HCT116 (cell line): ENCODE measurements at regions not wholly inside any gene's neighbourhood (a gene's known extent, or its start where the extent isn't known, plus 50 kb on each side); places are given as distances from the start of the nearest gene placed in this dataset.

Experiments used
- ATAC-seq: fragments of 200-7000 bp; cut with Tn5 transposase; 2 replicates; pipeline ENCODE4 v1.9.1; 2020; ENCODE audit warnings: mild to moderate bottlenecking, moderate library complexity
- BruUV-seq: library from RNA; stranded (reverse); fragments of 400-500 nt; replicated peaks from 2 replicates; lab custom pipeline; 2021; lab: Mats Ljungman, UMichigan
- CTCF ChIA-PET: fragments of 300-600 bp; sonication (Branson Sonifier 250); formaldehyde crosslinking; loops from one replicate; lab custom pipeline; 2021; ENCODE audit warnings: antibody characterized with exemption; lab: Charles Lee
- POLR2A ChIA-PET: fragments of 300-600, 350-600 bp; sonication (Branson Sonifier 250); formaldehyde crosslinking; loops from one replicate; lab custom pipeline; 2021; ENCODE audit warnings: antibody characterized with exemption; lab: Charles Lee
- RAD21 ChIA-PET, 2 experiments: fragments of 300-600 bp; sonication (Branson Sonifier 250); formaldehyde crosslinking; loops; one replicate each; lab custom pipeline; 2023; ENCODE audit warnings: low total read pairs in 2 of 2; ENCODE audit not compliant: uncharacterized antibody in 2 of 2, unreplicated experiment in 2 of 2, low non-redundant PET in 1 of 2; lab: Charles Lee
- DNase-seq: peaks from one replicate; pipeline ENCODE4 v3.0.0-alpha.2; 2010; ENCODE audit warnings: low read depth, low spot score
- H2AFZ ChIP-seq: fragments of 200-600 bp; shearing (Covaris generic), sonication (generic); 2 replicates; pipeline ENCODE4 v1.6.1; 2017; ENCODE audit warnings: low read depth, mixed run types, mixed read lengths, antibody characterized with exemption, low read length; ENCODE audit not compliant: poor library complexity, severe bottlenecking
- H3K27ac ChIP-seq: 2 replicates; pipeline ENCODE4 v1.5.1; 2012; ENCODE audit warnings: low read depth, low read length
- H3K27me3 ChIP-seq: fragments of 200-600 bp; sonication (generic); 2 replicates; pipeline ENCODE4 v1.6.1; 2016; ENCODE audit warnings: mixed run types, low read length, mixed read lengths; ENCODE audit not compliant: insufficient read depth
- H3K36me3 ChIP-seq, 2 experiments: fragments of 200-500 bp in 1 of 2; fragments of 200-600 bp in 1 of 2; sonication (Bioruptor generic) in 1 of 2; sonication (generic) in 1 of 2; 2 replicates each; pipeline versions ENCODE4 v1.5.1 to v1.6.1; 2014 to 2016; ENCODE audit warnings: low read length in 2 of 2, inconsistent platforms in 1 of 2, mixed read lengths in 1 of 2, mixed run types in 1 of 2; ENCODE audit not compliant: insufficient read depth in 2 of 2, control insufficient read depth in 1 of 2
- H3K4me1 ChIP-seq, 2 experiments: fragments of 200-600 bp in 1 of 2; sonication (generic) in 1 of 2; 2 replicates each; pipeline versions ENCODE4 v1.5.1 to v1.6.1; 2012 to 2017; ENCODE audit warnings: low read length in 2 of 2, inconsistent platforms in 1 of 2, mild to moderate bottlenecking in 1 of 2, mixed read lengths in 1 of 2, mixed run types in 1 of 2, moderate library complexity in 1 of 2; ENCODE audit not compliant: insufficient read depth in 2 of 2, control insufficient read depth in 1 of 2
- H3K4me2 ChIP-seq: fragments of 200-600 bp; sonication (generic); 2 replicates; pipeline ENCODE4 v1.6.1; 2017; ENCODE audit warnings: mixed run types, low read length, mixed read lengths
- H3K4me3 ChIP-seq, 2 experiments: fragments of 200-600 bp in 1 of 2; sonication (generic) in 1 of 2; replicated peaks in 1 of 2; 2 replicates each; pipeline ENCODE4 v1.5.1; 2011 to 2016; ENCODE audit warnings: low read length in 2 of 2, control low read depth in 1 of 2, low read depth in 1 of 2, mild to moderate bottlenecking in 1 of 2, mixed read lengths in 1 of 2, mixed run types in 1 of 2
- H3K79me2 ChIP-seq: fragments of 200-600 bp; sonication (generic); 2 replicates; pipeline ENCODE4 v1.6.1; 2017; ENCODE audit warnings: mild to moderate bottlenecking, mixed run types, low read length, moderate library complexity, mixed read lengths; ENCODE audit not compliant: insufficient read depth
- H3K9ac ChIP-seq: fragments of 200-600 bp; sonication (generic); 2 replicates; pipeline ENCODE4 v1.6.1; 2016; ENCODE audit warnings: low read length, mixed read lengths
- H3K9me2 ChIP-seq: fragments of 200-600 bp; sonication (generic), shearing (Covaris generic); 2 replicates; pipeline ENCODE4 v1.6.1; 2017; ENCODE audit warnings: mixed run types, mild to moderate bottlenecking, moderate library complexity; ENCODE audit not compliant: insufficient read depth
- H3K9me3 ChIP-seq, 2 experiments: fragments of 200-500 bp in 1 of 2; fragments of 200-600 bp in 1 of 2; sonication (Bioruptor generic) in 1 of 2; sonication (generic) in 1 of 2; 2 replicates each; pipeline ENCODE4 v1.6.1; 2014 to 2017; ENCODE audit warnings: low read length in 2 of 2, mixed read lengths in 2 of 2, inconsistent platforms in 1 of 2, low read depth in 1 of 2, mild to moderate bottlenecking in 1 of 2, mixed run types in 1 of 2, moderate library complexity in 1 of 2; ENCODE audit not compliant: control insufficient read depth in 1 of 2, insufficient read depth in 1 of 2
- H4K20me1 ChIP-seq: fragments of 200-600 bp; sonication (generic), shearing (Covaris generic); 2 replicates; pipeline ENCODE4 v1.6.1; 2017; ENCODE audit warnings: mixed run types, mild to moderate bottlenecking, moderate library complexity; ENCODE audit not compliant: insufficient read depth
- CBX3 ChIP-seq: IDR thresholded peaks from 2 replicates; pipeline ENCODE4 v1.6.1; 2012; ENCODE audit warnings: low read depth
- CEBPB ChIP-seq: IDR thresholded peaks from 2 replicates; pipeline ENCODE4 v1.6.1; 2012; ENCODE audit warnings: low read depth
- EGR1 ChIP-seq: IDR thresholded peaks from 2 replicates; pipeline ENCODE4 v1.6.1; 2012; ENCODE audit warnings: low read depth
- ELF1 ChIP-seq: IDR thresholded peaks from 2 replicates; pipeline ENCODE4 v1.6.1; 2012; ENCODE audit warnings: low read depth, borderline replicate concordance
- EZH2 ChIP-seq: fragments of 200-600 bp; sonication (generic); IDR thresholded peaks from 2 replicates; pipeline ENCODE4 v1.6.1; 2017; ENCODE audit warnings: antibody characterized with exemption, mixed run types
- EZH2phosphoT487 ChIP-seq: fragments of 200-600 bp; IDR thresholded peaks from 2 replicates; pipeline ENCODE4 v1.6.1; 2018; ENCODE audit warnings: antibody characterized with exemption, borderline replicate concordance
- JUND ChIP-seq: IDR thresholded peaks from 2 replicates; pipeline ENCODE4 v1.6.1; 2012
- POLR2A ChIP-seq: IDR thresholded peaks from 2 replicates; pipeline ENCODE4 v1.7.0; 2011; ENCODE audit warnings: borderline replicate concordance; ENCODE audit not compliant: insufficient read depth, insufficient read length; ENCODE audit errors: extremely low read depth
- RAD21 ChIP-seq: IDR thresholded peaks from 2 replicates; pipeline ENCODE4 v1.6.1; 2012; ENCODE audit warnings: low read depth, mild to moderate bottlenecking
- TCF7L2 ChIP-seq: IDR thresholded peaks from 2 replicates; pipeline ENCODE4 v1.7.0; 2011; ENCODE audit warnings: borderline replicate concordance, inconsistent platforms; ENCODE audit not compliant: insufficient read depth, insufficient read length; ENCODE audit errors: extremely low read depth
- YY1 ChIP-seq: IDR thresholded peaks from 2 replicates; pipeline ENCODE4 v1.6.1; 2011; ENCODE audit warnings: low read length, low read depth, moderate library complexity, mild to moderate bottlenecking; ENCODE audit not compliant: insufficient replicate concordance; ENCODE audit errors: extremely low read depth
- ZBTB33 ChIP-seq: IDR thresholded peaks from 2 replicates; pipeline ENCODE4 v1.6.1; 2011; ENCODE audit warnings: mild to moderate bottlenecking, low read length, moderate library complexity; ENCODE audit not compliant: insufficient replicate concordance; ENCODE audit errors: extremely low read depth
- ZFX ChIP-seq: fragments of 450-650 bp; IDR thresholded peaks from 2 replicates; pipeline ENCODE4 v1.6.1; 2017
- intact Hi-C: fragments of 100-400 bp; cut with micrococcal nuclease; formaldehyde crosslinking; loops from 2 replicates; pipeline ENCODE4 v1.10.0; 2022
- TF ChIP-seq, protein P1 (sequence below): IDR thresholded peaks from 2 replicates; pipeline ENCODE4 v1.6.1; 2012
- TF ChIP-seq, protein P2 (sequence below), 3 experiments: fragments of 200-600 bp in 1 of 3; sonication (generic) in 1 of 3; IDR thresholded peaks in 2 of 3; conservative IDR thresholded peaks in 1 of 3; 2 replicates each; pipeline ENCODE4 v1.5.1; 2012 to 2017; ENCODE audit warnings: low read depth in 2 of 3, low read length in 2 of 3, antibody characterized with exemption in 1 of 3, borderline replicate concordance in 1 of 3, control low read depth in 1 of 3, mild to moderate bottlenecking in 1 of 3, mixed read lengths in 1 of 3, mixed run types in 1 of 3, moderate library complexity in 1 of 3; ENCODE audit not compliant: insufficient read depth in 1 of 3

DNA sequence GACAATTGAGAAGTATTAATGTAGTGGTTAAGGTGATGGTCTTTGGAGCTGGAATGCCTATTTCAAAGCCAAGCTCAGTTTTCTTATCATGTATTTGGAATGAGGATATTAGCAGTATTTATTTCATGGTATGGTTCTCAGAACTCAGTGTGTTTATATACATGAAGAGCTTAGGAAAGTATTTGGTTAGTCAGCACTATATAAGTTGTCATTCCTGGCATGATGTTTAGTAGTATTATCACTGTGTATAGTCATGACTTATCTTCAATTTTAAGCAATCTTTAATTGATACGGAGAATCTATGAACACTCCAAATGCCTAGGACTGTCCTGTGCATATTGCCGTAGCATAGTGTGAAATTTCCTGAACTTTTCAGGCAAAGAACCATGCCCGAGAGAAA is 501.9 kb upstream of the USP24 start (continued):
- TF ChIP-seq ELF1 = no peak
- no peak for TF ChIP-seq EZH2phosphoT487
- TF ChIP-seq, protein P1, sequence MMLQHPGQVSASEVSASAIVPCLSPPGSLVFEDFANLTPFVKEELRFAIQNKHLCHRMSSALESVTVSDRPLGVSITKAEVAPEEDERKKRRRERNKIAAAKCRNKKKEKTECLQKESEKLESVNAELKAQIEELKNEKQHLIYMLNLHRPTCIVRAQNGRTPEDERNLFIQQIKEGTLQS = no peak
- no peak for TF ChIP-seq RAD21
- TF ChIP-seq, all 23 proteins: peak for 0

- Histone ChIP-seq H3K9ac (no peak overlapping the region), H3K4me1 (no peaks in the 10 kb centered on the region), H3K9me2 (no peaks in the 10 kb centered on the region), H2AFZ (no peak overlapping the region), H3K4me3 (no peak overlapping the region), H3K27ac (no peak overlapping the region), H3K27me3 (no peaks in the 10 kb centered on the region), H3K36me3 (no peaks in the 10 kb centered on the region), H3K79me2 (no peaks in the 10 kb centered on the region), H3K9me3 (no peaks in the 10 kb centered on the region), H4K20me1 (no peaks in the 10 kb centered on the region), H3K4me2 (no peak overlapping the region)
- intact Hi-C loops = no loop called here
- RAD21 ChIA-PET = no interaction called here
- CTCF ChIA-PET = no interaction called here
- ATAC-seq = no peak
- no peak for DNase-seq
- POLR2A ChIA-PET = no interaction called here
- TF ChIP-seq YY1 = no peak
- TF ChIP-seq POLR2A = no peak
- no peak for TF ChIP-seq ELF1
- no peak for TF ChIP-seq EZH2
- no TSS peak for BruUV-seq
Observed at GRCh38 chr1:55716610-55717009, 501.4 kb upstream of the USP24 start.

DNA sequence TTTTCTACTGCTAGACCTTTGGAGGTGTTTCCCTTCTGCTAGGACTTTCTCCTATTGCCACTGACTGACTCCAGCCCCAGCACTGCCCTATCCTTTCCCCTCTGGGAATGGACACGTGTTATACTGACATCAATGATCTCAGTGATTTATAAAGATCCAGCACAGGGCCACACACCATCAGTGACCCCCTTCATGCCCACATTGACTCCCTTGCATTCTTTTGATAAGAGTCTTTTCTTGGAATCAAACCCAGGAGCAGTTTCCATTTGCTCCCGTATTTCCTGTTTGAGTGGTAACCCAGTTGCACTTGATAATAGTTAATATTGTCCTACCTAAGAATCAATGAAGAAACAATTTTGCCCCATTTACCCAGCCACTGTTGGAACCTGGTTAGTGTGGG is 501.0 kb upstream of the USP24 start:
- H3K4me1 ChIP-seq = no peaks in the 10 kb centered on the region
- H3K27ac ChIP-seq = no peak overlapping the region
- ATAC-seq (no peak), DNase-seq (no peak)
- H3K79me2 ChIP-seq = no peaks in the 10 kb centered on the region
- H3K4me2 ChIP-seq = no peak overlapping the region
- RAD21 ChIA-PET = no interaction called here
- intact Hi-C loops = no loop called here
- no peaks in the 10 kb centered on the region for H3K9me3 ChIP-seq
- CTCF ChIA-PET = no interaction called here
- H3K4me3 ChIP-seq = no peak overlapping the region
- H3K9me2 ChIP-seq = no peaks in the 10 kb centered on the region
- no peak overlapping the region for H2AFZ ChIP-seq
- POLR2A ChIA-PET = no interaction called here
- no peaks in the 10 kb centered on the region for H3K36me3 ChIP-seq
- no peaks in the 10 kb centered on the region for H4K20me1 ChIP-seq
- BruUV-seq = no TSS peak
- no peak overlapping the region for H3K9ac ChIP-seq
- no peaks in the 10 kb centered on the region for H3K27me3 ChIP-seq
- TF ChIP-seq JUND = no peak
- TF ChIP-seq ELF1 = no peak
- TF ChIP-seq, protein P2, sequence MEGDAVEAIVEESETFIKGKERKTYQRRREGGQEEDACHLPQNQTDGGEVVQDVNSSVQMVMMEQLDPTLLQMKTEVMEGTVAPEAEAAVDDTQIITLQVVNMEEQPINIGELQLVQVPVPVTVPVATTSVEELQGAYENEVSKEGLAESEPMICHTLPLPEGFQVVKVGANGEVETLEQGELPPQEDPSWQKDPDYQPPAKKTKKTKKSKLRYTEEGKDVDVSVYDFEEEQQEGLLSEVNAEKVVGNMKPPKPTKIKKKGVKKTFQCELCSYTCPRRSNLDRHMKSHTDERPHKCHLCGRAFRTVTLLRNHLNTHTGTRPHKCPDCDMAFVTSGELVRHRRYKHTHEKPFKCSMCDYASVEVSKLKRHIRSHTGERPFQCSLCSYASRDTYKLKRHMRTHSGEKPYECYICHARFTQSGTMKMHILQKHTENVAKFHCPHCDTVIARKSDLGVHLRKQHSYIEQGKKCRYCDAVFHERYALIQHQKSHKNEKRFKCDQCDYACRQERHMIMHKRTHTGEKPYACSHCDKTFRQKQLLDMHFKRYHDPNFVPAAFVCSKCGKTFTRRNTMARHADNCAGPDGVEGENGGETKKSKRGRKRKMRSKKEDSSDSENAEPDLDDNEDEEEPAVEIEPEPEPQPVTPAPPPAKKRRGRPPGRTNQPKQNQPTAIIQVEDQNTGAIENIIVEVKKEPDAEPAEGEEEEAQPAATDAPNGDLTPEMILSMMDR (IDR thresholded peaks at IDR 0.05 in 2 of 3, conservative IDR thresholded peaks at IDR 0.05 in 1 of 3; ENCODE audit: borderline replicate concordance in 1 of 3, insufficient read depth in 1 of 3, low read depth in 2 of 3, low read length in 2 of 3) = no peak
- no peak for TF ChIP-seq CEBPB
- TF ChIP-seq POLR2A = no peak
- no peak for TF ChIP-seq EZH2phosphoT487
- TF ChIP-seq ZBTB33 = no peak
- no peak for TF ChIP-seq YY1
- TF ChIP-seq EGR1 = no peak
- no peak for TF ChIP-seq CBX3
- TF ChIP-seq ZFX = no peak
- TF ChIP-seq TCF7L2 = no peak
